CD4-positive, alpha-beta memory T cell (primary cell): ENCODE measurements at regions not wholly inside any gene's neighbourhood (a gene's known extent, or its start where the extent isn't known, plus 50 kb on each side); places are given as distances from the start of the nearest gene placed in this dataset. TPM values are rescaled to one million over a fixed set of nuclear protein-coding genes. Genes with fewer than 3 reads are reported as not detected.

Experiments used
- CTCF ChIA-PET: fragments of 350-600 bp; sonication (Branson Sonifier 250); formaldehyde crosslinking; loops from one replicate; lab custom pipeline; 2021; ENCODE audit warnings: inconsistent platforms; ENCODE audit not compliant: partially characterized antibody; lab: Charles Lee
- POLR2A ChIA-PET: fragments of 350-600 bp; sonication (Branson Sonifier 250); formaldehyde crosslinking; loops from one replicate; lab custom pipeline; 2021; ENCODE audit not compliant: partially characterized antibody; lab: Charles Lee
- DNase-seq, 5 donors: peaks; one replicate each; pipeline versions ENCODE4 v3.0.0 to v3.0.0-alpha.2; 2020 to 2022; ENCODE audit warnings: mixed read lengths in 1 of 5
- H3K27ac ChIP-seq: one replicate; pipeline ENCODE4 v1.7.0; 2013; ENCODE audit warnings: low read depth, low read length
- H3K27me3 ChIP-seq: 2 replicates; pipeline ENCODE4 v1.7.0; 2013; ENCODE audit warnings: mild to moderate bottlenecking, low read length, moderate library complexity; ENCODE audit not compliant: insufficient read depth
- H3K36me3 ChIP-seq: 2 replicates; pipeline ENCODE4 v1.7.0; 2013; ENCODE audit warnings: mild to moderate bottlenecking, low read length, moderate library complexity; ENCODE audit not compliant: insufficient read depth
- H3K4me1 ChIP-seq: 2 replicates; pipeline ENCODE4 v1.7.0; 2013; ENCODE audit warnings: mild to moderate bottlenecking, low read length, moderate library complexity; ENCODE audit not compliant: insufficient read depth
- H3K4me3 ChIP-seq, 2 donors: one replicate each; pipeline ENCODE4 v1.7.0; 2013; ENCODE audit warnings: low read length in 2 of 2, mild to moderate bottlenecking in 1 of 2
- H3K9me3 ChIP-seq, 2 donors: one replicate each; pipeline ENCODE4 v1.7.0; 2013; ENCODE audit warnings: low read length in 2 of 2, control low read depth in 1 of 2; ENCODE audit not compliant: control insufficient read depth in 1 of 2
- H3K27ac Mint-ChIP-seq, 7 donors: one replicate each; pipeline ENCODE4 v1.8.0; 2020 to 2021; ENCODE audit warnings: mixed read lengths in 7 of 7, mild to moderate bottlenecking in 6 of 7, inconsistent platforms in 3 of 7, moderate library complexity in 3 of 7
- H3K27me3 Mint-ChIP-seq, 2 donors: one replicate each; pipeline ENCODE4 v1.8.0; 2020 to 2021; ENCODE audit warnings: mixed read lengths in 2 of 2
- H3K36me3 Mint-ChIP-seq, 2 donors: one replicate each; pipeline ENCODE4 v1.8.0; 2020 to 2021; ENCODE audit warnings: mixed read lengths in 2 of 2, inconsistent platforms in 1 of 2, mild to moderate bottlenecking in 1 of 2
- H3K4me1 Mint-ChIP-seq, 4 donors: one replicate each; pipeline ENCODE4 v1.8.0; 2020 to 2021; ENCODE audit warnings: mixed read lengths in 4 of 4, mild to moderate bottlenecking in 1 of 4
- H3K4me3 Mint-ChIP-seq, 8 donors: one replicate each; pipeline ENCODE4 v1.8.0; 2020 to 2021; ENCODE audit warnings: mixed read lengths in 8 of 8, mild to moderate bottlenecking in 7 of 8, moderate library complexity in 6 of 8, inconsistent platforms in 3 of 8
- H3K9me3 Mint-ChIP-seq, 8 donors: one replicate each; pipeline ENCODE4 v1.8.0; 2020 to 2021; ENCODE audit warnings: mixed read lengths in 8 of 8, mild to moderate bottlenecking in 5 of 8, inconsistent platforms in 3 of 8, moderate library complexity in 1 of 8
- intact Hi-C: fragments of 100-400 bp; cut with micrococcal nuclease; formaldehyde crosslinking; loops from one replicate; pipeline ENCODE4 v1.15.1; 2023
- microRNA-seq: library from miRNA; unstranded; fragments of <30 nt; microRNA quantifications from one replicate; pipeline ENCODE4 v1.2.0, GENCODE V29; 2021; ENCODE audit warnings: borderline replicate concordance, borderline number of aligned reads, borderline microRNAs expressed, mixed read lengths

DNA sequence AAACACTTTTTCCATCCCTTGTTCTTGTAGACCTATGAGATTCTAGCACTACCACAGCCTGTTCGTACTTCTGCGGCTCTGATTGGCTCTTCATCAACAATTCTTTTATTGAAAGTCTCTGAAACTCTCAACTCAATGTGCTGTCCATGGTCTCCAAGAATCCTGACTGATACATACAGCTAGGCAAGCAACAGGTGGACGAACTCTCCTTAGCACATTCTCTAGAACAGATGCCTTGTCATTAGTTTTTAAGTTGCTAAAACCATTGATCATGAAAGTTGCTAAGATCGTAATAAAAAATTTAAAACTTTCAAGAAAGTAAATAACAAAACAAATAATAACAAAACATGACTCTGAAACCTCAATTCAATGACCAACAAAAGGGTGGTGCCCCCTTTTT lies 210.5 kb downstream of the EPHA4 start:
- Mint-ChIP-seq H3K27me3 (no peaks in the 10 kb centered on the region), H3K9me3 (no peaks in the 10 kb centered on the region), H3K27ac (no peak overlapping the region), H3K4me3 (no peak overlapping the region), H3K36me3 (no peaks in the 10 kb centered on the region), H3K4me1 (peaks cover 0 to 1% (median under 1%) of the 10 kb centered on the region in 4 donors)
- Histone ChIP-seq H3K27ac (no peak overlapping the region), H3K36me3 (no peaks in the 10 kb centered on the region), H3K27me3 (no peaks in the 10 kb centered on the region), H3K9me3 (no peaks in the 10 kb centered on the region), H3K4me1 (no peaks in the 10 kb centered on the region), H3K4me3 (no peak overlapping the region)
- intact Hi-C loops: no loop called here
- POLR2A ChIA-PET: no interaction called here
- DNase-seq: no peak
- CTCF ChIA-PET: no interaction called here

DNA sequence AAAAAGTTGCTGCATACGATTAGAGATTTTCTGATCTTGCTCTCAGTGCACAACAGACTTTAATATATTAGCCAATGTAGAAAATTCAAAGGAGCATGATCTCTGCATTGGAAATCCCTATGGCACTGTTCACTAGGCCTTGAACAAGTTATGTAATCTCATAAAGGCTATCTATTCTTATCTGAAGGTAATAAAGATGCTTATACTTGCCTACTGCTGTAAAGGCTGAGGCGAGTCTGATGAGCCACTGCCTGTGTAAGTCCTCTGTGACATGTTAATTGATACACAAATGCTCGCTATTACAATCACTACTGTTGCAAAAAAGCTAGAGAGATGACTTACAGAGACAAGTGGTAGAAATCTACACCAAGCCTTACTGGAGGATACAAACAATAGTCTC lies 207.4 kb downstream of the EPHA4 start:
- no peak overlapping the region for H3K27ac Mint-ChIP-seq
- H3K36me3 ChIP-seq: no peaks in the 10 kb centered on the region
- no peaks in the 10 kb centered on the region for H3K9me3 ChIP-seq
- no peak overlapping the region for H3K27ac ChIP-seq
- H3K4me1 ChIP-seq: no peaks in the 10 kb centered on the region
- POLR2A ChIA-PET: no interaction called here
- H3K4me3 Mint-ChIP-seq: no peak overlapping the region
- peaks cover 0 to 2% of the 10 kb centered on the region in 2 donors for H3K27me3 Mint-ChIP-seq
- H3K4me3 ChIP-seq: no peak overlapping the region
- H3K36me3 Mint-ChIP-seq: no peaks in the 10 kb centered on the region
- H3K4me1 Mint-ChIP-seq: peaks cover 0 to 1% (median under 1%) of the 10 kb centered on the region in 4 donors
- H3K9me3 Mint-ChIP-seq: no peaks in the 10 kb centered on the region
- no peaks in the 10 kb centered on the region for H3K27me3 ChIP-seq
- intact Hi-C loops: no loop called here
- CTCF ChIA-PET: no interaction called here
- DNase-seq: no peak

Small RNAs in the stretch of these regions (microRNA-seq; reads per million reads assigned to microRNA genes)
- not detected for gene MIR4268
